Fibroblast of the aortic adventitia (primary cell): ENCODE measurements at regions not wholly inside any gene's neighbourhood (a gene's known extent, or its start where the extent isn't known, plus 50 kb on each side); places are given as distances from the start of the nearest gene placed in this dataset.

Experiments used
- DNase-seq: peaks from one replicate; pipeline ENCODE4 v3.0.0-alpha.2; 2010; ENCODE audit warnings: low read depth
- H3K4me3 ChIP-seq: 2 replicates; pipeline ENCODE4 v1.5.1; 2011; ENCODE audit warnings: low read depth, mild to moderate bottlenecking, control low read depth, low read length, moderate library complexity
- TF ChIP-seq, protein P1 (sequence below): IDR thresholded peaks from 2 replicates; pipeline ENCODE4 v1.5.1; 2011; ENCODE audit warnings: mild to moderate bottlenecking, low read length, control low read depth, inconsistent platforms; ENCODE audit not compliant: insufficient read depth

- no peak for DNase-seq
- TF ChIP-seq, protein P1, sequence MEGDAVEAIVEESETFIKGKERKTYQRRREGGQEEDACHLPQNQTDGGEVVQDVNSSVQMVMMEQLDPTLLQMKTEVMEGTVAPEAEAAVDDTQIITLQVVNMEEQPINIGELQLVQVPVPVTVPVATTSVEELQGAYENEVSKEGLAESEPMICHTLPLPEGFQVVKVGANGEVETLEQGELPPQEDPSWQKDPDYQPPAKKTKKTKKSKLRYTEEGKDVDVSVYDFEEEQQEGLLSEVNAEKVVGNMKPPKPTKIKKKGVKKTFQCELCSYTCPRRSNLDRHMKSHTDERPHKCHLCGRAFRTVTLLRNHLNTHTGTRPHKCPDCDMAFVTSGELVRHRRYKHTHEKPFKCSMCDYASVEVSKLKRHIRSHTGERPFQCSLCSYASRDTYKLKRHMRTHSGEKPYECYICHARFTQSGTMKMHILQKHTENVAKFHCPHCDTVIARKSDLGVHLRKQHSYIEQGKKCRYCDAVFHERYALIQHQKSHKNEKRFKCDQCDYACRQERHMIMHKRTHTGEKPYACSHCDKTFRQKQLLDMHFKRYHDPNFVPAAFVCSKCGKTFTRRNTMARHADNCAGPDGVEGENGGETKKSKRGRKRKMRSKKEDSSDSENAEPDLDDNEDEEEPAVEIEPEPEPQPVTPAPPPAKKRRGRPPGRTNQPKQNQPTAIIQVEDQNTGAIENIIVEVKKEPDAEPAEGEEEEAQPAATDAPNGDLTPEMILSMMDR = no peak
- H3K4me3 ChIP-seq = no peak overlapping the region
These were observed 185.6 kb downstream of the INSC start for GRCh38 chr11:15300341-15300740.

- DNase-seq = no peak
- TF ChIP-seq, protein P1 = no peak
- H3K4me3 ChIP-seq = no peak overlapping the region
These were observed 192.9 kb downstream of the INSC start for GRCh38 chr11:15307619-15308024.

GRCh38 chr11:15308840-15309239 is 194.1 kb downstream of the INSC start:
- DNase-seq = no peak
- no peak overlapping the region for H3K4me3 ChIP-seq
- TF ChIP-seq, protein P1 = no peak

DNA sequence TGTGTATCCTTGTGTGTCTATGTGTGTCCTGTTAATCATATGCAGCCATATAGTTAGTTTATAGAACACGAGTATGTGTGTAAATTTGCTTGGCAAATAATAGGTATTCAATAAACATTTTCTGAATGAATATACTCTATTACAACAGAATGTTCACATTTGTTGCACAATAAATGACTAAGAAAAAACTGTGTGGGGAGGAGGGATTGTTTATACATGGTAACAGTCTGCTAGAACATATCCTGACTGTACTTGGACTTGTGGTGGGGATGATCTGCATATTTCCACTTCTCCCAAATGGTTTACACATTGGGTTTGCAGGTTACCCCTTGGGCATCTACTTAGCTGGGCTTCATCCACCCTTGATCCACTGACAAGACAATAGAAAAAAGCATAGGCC is 194.6 kb downstream of the INSC start:
- no peak for DNase-seq
- TF ChIP-seq, protein P1 = no peak
- no peak overlapping the region for H3K4me3 ChIP-seq

DNA sequence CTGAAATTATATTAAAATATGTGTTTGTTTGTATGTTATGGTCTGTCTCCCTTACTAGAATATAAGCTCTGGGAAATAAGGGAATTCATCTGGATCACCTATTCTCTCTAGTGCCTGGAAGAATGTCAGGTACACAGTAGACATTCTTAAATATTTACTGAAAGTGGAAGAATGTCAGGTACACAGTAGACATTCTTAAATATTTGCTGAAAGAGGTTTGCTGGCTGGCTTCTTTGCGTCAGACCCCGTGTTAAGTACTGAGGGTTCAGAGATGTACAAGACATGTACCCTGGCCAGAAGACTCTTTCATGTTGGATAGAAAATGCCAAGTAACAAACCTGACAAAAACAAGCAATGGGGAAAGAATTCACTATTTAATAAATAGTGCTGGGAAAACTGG is 199.1 kb downstream of the INSC start:
- H3K4me3 ChIP-seq = no peak overlapping the region
- DNase-seq = no peak
- TF ChIP-seq, protein P1 = no peak

GRCh38 chr11:15318814-15319213 is 204.1 kb downstream of the INSC start:
- no peak for DNase-seq
- no peak overlapping the region for H3K4me3 ChIP-seq
- TF ChIP-seq, protein P1 = no peak

DNA sequence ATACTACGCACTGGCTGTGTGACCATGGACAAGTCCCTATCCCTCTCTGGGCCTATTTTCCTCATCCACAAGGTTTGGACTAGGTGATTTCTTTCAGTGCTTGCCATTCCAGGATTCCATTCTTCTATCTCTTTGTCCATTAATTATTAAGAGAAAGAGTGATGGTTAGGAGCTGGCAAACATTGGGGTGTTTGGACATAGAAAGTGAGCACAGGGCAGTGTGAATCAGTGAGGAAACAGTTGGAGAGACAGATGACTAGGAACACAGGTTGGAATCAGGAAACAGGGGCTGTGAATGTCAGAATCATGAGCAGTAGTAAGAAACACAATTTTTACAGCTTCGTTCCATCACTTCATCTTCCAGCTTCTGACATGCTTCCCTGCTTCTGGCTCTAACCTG is 211.8 kb downstream of the INSC start:
- TF ChIP-seq, protein P1 = no peak
- no peak for DNase-seq
- no peak overlapping the region for H3K4me3 ChIP-seq
